IMR-90 (cell line): ENCODE measurements at regions not wholly inside any gene's neighbourhood (a gene's known extent, or its start where the extent isn't known, plus 50 kb on each side); places are given as distances from the start of the nearest gene placed in this dataset.

ENCODE experiments used
- ATAC-seq: fragments of 200-7000 bp; cut with Tn5 transposase; 2 replicates; pipeline ENCODE4 v1.9.1; 2020; ENCODE audit warnings: low read depth, mild to moderate bottlenecking, moderate library complexity
- BruUV-seq: library from RNA; stranded (reverse); fragments of 400-500 nt; replicated peaks from 2 replicates; lab custom pipeline; 2021; lab: Mats Ljungman, UMichigan
- CTCF ChIA-PET: fragments of 300-600 bp; formaldehyde crosslinking; extraction: SDS; loops from one replicate; lab custom pipeline; 2021; ENCODE audit warnings: antibody characterized with exemption; lab: Yijun Ruan, JAX
- POLR2A ChIA-PET: fragments of 300-600 bp; sonication (Branson Sonifier 250); formaldehyde crosslinking; loops from one replicate; lab custom pipeline; 2022; ENCODE audit warnings: antibody characterized with exemption; ENCODE audit not compliant: unreplicated experiment; lab: Charles Lee
- DNase-seq: peaks from one replicate; pipeline ENCODE4 v3.0.0; 2013
- H2AFZ ChIP-seq: replicated peaks from 2 replicates; pipeline ENCODE3; 2013; ENCODE audit warnings: low read length, mild to moderate bottlenecking; ENCODE audit not compliant: poor library complexity
- H2AK5ac ChIP-seq: 2 replicates; pipeline ENCODE4 v1.6.1; 2013; ENCODE audit warnings: low read depth, low read length, inconsistent platforms
- H2AK9ac ChIP-seq: replicated peaks from 2 replicates; pipeline ENCODE3; 2013; ENCODE audit warnings: mild to moderate bottlenecking, low read depth, low read length, moderate library complexity; ENCODE audit not compliant: poor library complexity
- H2BK120ac ChIP-seq: 2 replicates; pipeline ENCODE4 v1.6.1; 2013; ENCODE audit warnings: low read depth, low read length, inconsistent platforms
- H2BK15ac ChIP-seq: 3 replicates; pipeline ENCODE4 v1.6.1; 2013; ENCODE audit warnings: low read depth, low read length, inconsistent platforms
- H2BK20ac ChIP-seq: 2 replicates; pipeline ENCODE4 v1.6.1; 2013; ENCODE audit warnings: low read depth, mild to moderate bottlenecking, inconsistent platforms, low read length, moderate library complexity
- H2BK5ac ChIP-seq: 2 replicates; pipeline ENCODE4 v1.6.1; 2013; ENCODE audit warnings: mild to moderate bottlenecking, low read depth, low read length, inconsistent platforms; ENCODE audit not compliant: poor library complexity, severe bottlenecking
- H3K14ac ChIP-seq: replicated peaks from 2 replicates; pipeline ENCODE4 v1.6.1; 2013; ENCODE audit warnings: low read depth, low read length, inconsistent platforms
- H3K18ac ChIP-seq: 2 replicates; pipeline ENCODE4 v1.6.1; 2013; ENCODE audit warnings: low read depth, low read length, control low read depth
- H3K23ac ChIP-seq: 2 replicates; pipeline ENCODE4 v1.6.1; 2013; ENCODE audit warnings: low read depth, low read length, inconsistent platforms
- H3K27ac ChIP-seq: 2 replicates; pipeline ENCODE4 v1.5.1; 2013; ENCODE audit warnings: mild to moderate bottlenecking, control low read depth, low read length; ENCODE audit not compliant: insufficient read depth
- H3K27me3 ChIP-seq: 2 replicates; pipeline ENCODE4 v1.6.1; 2013; ENCODE audit warnings: low read length; ENCODE audit not compliant: control insufficient read depth, insufficient read depth
- H3K36me3 ChIP-seq: 2 replicates; pipeline ENCODE4 v1.6.1; 2013; ENCODE audit warnings: low read length, mixed read lengths; ENCODE audit not compliant: control insufficient read depth, insufficient read depth
- H3K4ac ChIP-seq: 2 replicates; pipeline ENCODE4 v1.6.1; 2013; ENCODE audit warnings: low read depth, low read length, inconsistent platforms
- H3K4me1 ChIP-seq: 2 replicates; pipeline ENCODE4 v1.6.1; 2013; ENCODE audit warnings: low read length, mixed read lengths; ENCODE audit not compliant: control insufficient read depth, insufficient read depth
- H3K4me2 ChIP-seq: 2 replicates; pipeline ENCODE4 v1.6.1; 2013; ENCODE audit warnings: low read depth, mild to moderate bottlenecking, control low read depth, low read length, moderate library complexity
- H3K4me3 ChIP-seq: 2 replicates; pipeline ENCODE4 v1.5.1; 2013; ENCODE audit warnings: low read depth, mild to moderate bottlenecking, control low read depth, low read length, moderate library complexity; ENCODE audit not compliant: insufficient read depth
- H3K56ac ChIP-seq: 2 replicates; pipeline ENCODE4 v1.6.1; 2013; ENCODE audit warnings: low read length, inconsistent platforms; ENCODE audit not compliant: insufficient read depth; ENCODE audit errors: extremely low read depth
- H3K79me1 ChIP-seq, 2 experiments: 2 replicates each; pipeline ENCODE4 v1.6.1; 2013; ENCODE audit warnings: low read length in 2 of 2, inconsistent platforms in 1 of 2, low read depth in 1 of 2
- H3K9ac ChIP-seq: 2 replicates; pipeline ENCODE4 v1.6.1; 2013; ENCODE audit warnings: low read depth, low read length, control low read depth
- H3K9me1 ChIP-seq: 2 replicates; pipeline ENCODE4 v1.6.1; 2013; ENCODE audit warnings: low read length, inconsistent platforms; ENCODE audit not compliant: insufficient read depth
- H3K9me3 ChIP-seq: 2 replicates; pipeline ENCODE4 v1.6.1; 2013; ENCODE audit warnings: low read length; ENCODE audit not compliant: control insufficient read depth, insufficient read depth
- H4K20me1 ChIP-seq: 2 replicates; pipeline ENCODE4 v1.6.1; 2013; ENCODE audit warnings: low read length, inconsistent platforms; ENCODE audit not compliant: insufficient read depth
- H4K5ac ChIP-seq: 2 replicates; pipeline ENCODE4 v1.6.1; 2013; ENCODE audit warnings: mild to moderate bottlenecking, low read depth, low read length, control low read depth
- H4K8ac ChIP-seq, 2 experiments: 2 replicates each; pipeline ENCODE4 v1.6.1; 2013; ENCODE audit warnings: low read depth in 2 of 2, low read length in 2 of 2, control low read depth in 1 of 2, inconsistent platforms in 1 of 2
- H4K91ac ChIP-seq: 2 replicates; pipeline ENCODE4 v1.6.1; 2013; ENCODE audit warnings: low read depth, low read length, inconsistent platforms; ENCODE audit not compliant: insufficient read depth
- CHD1 ChIP-seq: IDR thresholded peaks from 2 replicates; pipeline ENCODE4 v1.6.1; 2012; ENCODE audit warnings: low read depth, low read length, improper control_type of control experiment
- MAZ ChIP-seq: IDR thresholded peaks from 2 replicates; pipeline ENCODE4 v1.6.1; 2012; ENCODE audit warnings: low read depth, mild to moderate bottlenecking, low read length, improper control_type of control experiment, moderate library complexity, borderline replicate concordance
- RAD21 ChIP-seq: IDR thresholded peaks from 2 replicates; pipeline ENCODE4 v1.6.1; 2012; ENCODE audit warnings: low read length, improper control_type of control experiment
- WGBS, 2 experiments: methylation state at CpG; one replicate each; pipeline versions ENCODE4 v1.1.5 to v1.1.7; 2013; ENCODE audit warnings: missing lambda C conversion rate in 2 of 2; ENCODE audit not compliant: insufficient read length in 1 of 2; ENCODE audit errors: extremely low coverage in 2 of 2; 5-methylcytosine and 5-hydroxymethylcytosine counted together
- dilution Hi-C: fragments of 300-500 bp; cut with HindIII; formaldehyde crosslinking; loops from one replicate; pipeline ENCODE4 v1.14.3; 2018; ENCODE audit warnings: low sequenced_read_pairs; ENCODE audit not compliant: unreplicated experiment
- in situ Hi-C: fragments of 300-500 bp; cut with MboI; formaldehyde crosslinking; loops from 3 replicates; pipeline ENCODE4 v1.14.3; 2019; ENCODE audit warnings: low sequenced_read_pairs, inconsistent platforms, mixed read lengths
- intact Hi-C: fragments of 100-400 bp; cut with micrococcal nuclease; formaldehyde crosslinking; loops from 2 replicates; pipeline ENCODE4 v1.10.0; 2022

GRCh38 chr13:111940892-111941291, 126.1 kb upstream of the SOX1 start:
- Histone ChIP-seq H2BK5ac (no peak overlapping the region), H3K4me3 (no peak overlapping the region), H2BK15ac (no peak overlapping the region), H3K14ac (no peak overlapping the region), H3K4me2 (no peak overlapping the region), H3K9me3 (peaks cover 37% of the 10 kb centered on the region), H3K27me3 (no peaks in the 10 kb centered on the region), H3K23ac (no peak overlapping the region), H4K20me1 (no peaks in the 10 kb centered on the region), H3K36me3 (no peaks in the 10 kb centered on the region), H2BK120ac (no peak overlapping the region), H3K4ac (no peak overlapping the region), H3K9me1 (no peaks in the 10 kb centered on the region), H2AK5ac (no peak overlapping the region), H3K4me1 (no peaks in the 10 kb centered on the region), H2AFZ (no peak overlapping the region), H4K5ac (no peak overlapping the region), H3K56ac (no peak overlapping the region), H3K18ac (no peak overlapping the region), H3K79me1 (no peaks in the 10 kb centered on the region), H3K9ac (no peak overlapping the region), H2BK20ac (no peak overlapping the region), H2AK9ac (no peak overlapping the region), H3K27ac (no peak overlapping the region), H4K91ac (no peak overlapping the region), H4K8ac (no peak overlapping the region)
- no TSS peak for BruUV-seq
- no peak for ATAC-seq
- WGBS, 2 experiments = no CpG with 5 or more reads among the region's 4 CpGs
- ChIA-PET POLR2A (no interaction called here), CTCF (no interaction called here)
- in situ Hi-C loops = no loop called here
- dilution Hi-C loops = no loop called here
- DNase-seq = no peak
- intact Hi-C loops = no loop called here
- TF ChIP-seq RAD21 = no peak
- TF ChIP-seq MAZ = no peak
- no peak for TF ChIP-seq CHD1
